Peyer's patch (tissue), 4 donors: ENCODE measurements at regions not wholly inside any gene's neighbourhood (a gene's known extent, or its start where the extent isn't known, plus 50 kb on each side); places are given as distances from the start of the nearest gene placed in this dataset.

Experiments used
- DNase-seq, 3 donors: peaks; one replicate each; pipeline ENCODE4 v3.0.0-alpha.2; 2017 to 2019
- H3K27ac ChIP-seq, 4 donors: fragments of 200-600 bp; sonication (generic); one replicate each; pipeline ENCODE4 v1.5.1; 2016 to 2019
- H3K27me3 ChIP-seq, 2 donors: fragments of 200-600 bp; sonication (generic); one replicate each; pipeline ENCODE4 v1.5.1; 2019
- H3K36me3 ChIP-seq, 3 donors: fragments of 200-600 bp; sonication (generic); one replicate each; pipeline ENCODE4 v1.5.1; 2016 to 2019
- H3K4me1 ChIP-seq, 4 donors: fragments of 200-600 bp; sonication (generic); one replicate each; pipeline ENCODE4 v1.5.1; 2016 to 2019
- H3K4me3 ChIP-seq, 4 donors: fragments of 200-600 bp; sonication (generic); 1 replicate in 3 of 4; 2 replicates in 1 of 4; pipeline ENCODE4 v1.5.1; 2016 to 2019; ENCODE audit warnings: mild to moderate bottlenecking in 1 of 4
- H3K9me3 ChIP-seq, 4 donors: fragments of 200-600 bp; sonication (generic); one replicate each; pipeline ENCODE4 v1.5.1; 2016 to 2019; ENCODE audit warnings: mild to moderate bottlenecking in 1 of 4
- CTCF ChIP-seq, 6 experiments: fragments of 450-650 bp in 4 of 6; fragments of 200-600 bp in 2 of 6; sonication (generic) in 1 of 6; IDR thresholded peaks; one replicate each; pipeline ENCODE4 v1.5.1; 2017 to 2019; ENCODE audit warnings: antibody characterized with exemption in 6 of 6, mild to moderate bottlenecking in 3 of 6, moderate library complexity in 1 of 6
- POLR2A ChIP-seq, 2 donors: fragments of 450-650 bp; IDR thresholded peaks; one replicate each; pipeline ENCODE4 v1.5.1; 2017; ENCODE audit warnings: antibody characterized with exemption in 2 of 2, mild to moderate bottlenecking in 2 of 2, moderate library complexity in 2 of 2

DNA sequence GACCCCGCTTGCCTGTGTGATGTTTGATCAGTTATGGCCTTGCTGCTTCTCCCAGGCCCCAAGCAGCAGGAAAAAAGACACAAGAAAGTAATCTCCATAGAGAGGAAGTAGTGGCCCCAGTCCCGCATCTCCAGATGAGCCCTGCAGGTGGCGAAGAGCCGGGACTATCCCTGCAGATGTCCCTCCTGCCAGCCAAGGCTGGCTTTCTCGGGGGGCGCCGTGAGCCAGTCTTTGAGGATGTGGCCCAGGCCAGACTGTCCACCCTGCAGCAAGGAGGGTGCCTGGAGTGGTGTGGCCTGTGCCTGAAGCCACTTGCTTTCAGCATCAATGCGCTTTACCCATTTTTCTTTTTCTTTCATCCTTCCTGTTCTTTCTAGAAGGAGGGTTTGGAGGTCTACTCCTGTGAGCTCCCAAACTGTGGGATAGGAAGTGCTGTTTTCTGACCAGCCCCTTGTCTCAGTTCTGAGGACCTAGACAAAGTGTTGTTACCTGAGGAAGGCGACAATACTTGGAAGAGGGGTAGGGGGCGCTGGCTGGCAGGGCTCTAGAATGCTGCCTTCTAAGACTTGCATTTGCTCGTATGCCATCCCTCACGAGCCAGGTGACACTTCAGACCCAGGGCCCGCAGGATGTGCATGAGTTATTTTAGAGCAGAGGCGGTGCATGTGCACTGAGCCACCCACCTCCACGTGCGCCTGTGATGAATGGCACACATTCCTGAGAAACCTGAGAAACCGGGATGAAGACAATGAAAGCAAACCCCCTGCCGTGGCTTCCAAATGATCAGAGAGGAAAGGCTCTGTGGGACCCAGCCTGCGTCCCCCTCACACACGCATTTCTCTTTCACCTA, 255.8 kb downstream of the FBXO15 start:
- H3K4me3 ChIP-seq, result no peak overlapping the region
- TF ChIP-seq POLR2A (IDR thresholded peaks at IDR 0.05) (no peak), CTCF (IDR thresholded peaks at IDR 0.05) (no peak)
- DNase-seq, result no peak
- H3K4me1 ChIP-seq, result no peaks in the 10 kb centered on the region
- no peaks in the 10 kb centered on the region for H3K27me3 ChIP-seq
- no peaks in the 10 kb centered on the region for H3K36me3 ChIP-seq
- H3K27ac ChIP-seq, result no peak overlapping the region
- H3K9me3 ChIP-seq, result no peaks in the 10 kb centered on the region

DNA sequence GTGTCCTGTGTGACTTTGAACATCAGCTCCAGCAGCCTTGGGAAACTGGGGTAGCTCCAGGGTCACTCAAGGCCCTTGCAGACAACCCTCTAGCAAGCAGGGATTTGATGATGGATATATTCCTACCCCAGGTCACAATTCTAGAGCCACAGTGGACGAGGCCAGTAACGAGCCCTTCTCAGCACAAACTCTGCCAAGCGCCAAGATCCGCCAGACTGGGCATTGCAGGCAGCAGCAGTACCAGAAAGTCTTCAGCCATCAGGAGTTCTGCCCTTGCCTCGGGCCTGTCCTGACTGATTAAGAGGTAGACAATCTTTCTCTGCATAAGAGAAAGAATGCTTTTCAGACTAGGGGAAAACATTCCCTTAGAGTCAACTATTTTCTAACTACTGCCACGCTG, 259.1 kb downstream of the FBXO15 start:
- H3K4me1 ChIP-seq, result no peaks in the 10 kb centered on the region
- no peak for DNase-seq
- H3K27ac ChIP-seq, result no peak overlapping the region
- no peaks in the 10 kb centered on the region for H3K27me3 ChIP-seq
- no peak for TF ChIP-seq CTCF (IDR thresholded peaks at IDR 0.05)
- no peak for TF ChIP-seq POLR2A (IDR thresholded peaks at IDR 0.05)
- H3K4me3 ChIP-seq, result no peak overlapping the region
- no peaks in the 10 kb centered on the region for H3K9me3 ChIP-seq
- no peaks in the 10 kb centered on the region for H3K36me3 ChIP-seq

DNA sequence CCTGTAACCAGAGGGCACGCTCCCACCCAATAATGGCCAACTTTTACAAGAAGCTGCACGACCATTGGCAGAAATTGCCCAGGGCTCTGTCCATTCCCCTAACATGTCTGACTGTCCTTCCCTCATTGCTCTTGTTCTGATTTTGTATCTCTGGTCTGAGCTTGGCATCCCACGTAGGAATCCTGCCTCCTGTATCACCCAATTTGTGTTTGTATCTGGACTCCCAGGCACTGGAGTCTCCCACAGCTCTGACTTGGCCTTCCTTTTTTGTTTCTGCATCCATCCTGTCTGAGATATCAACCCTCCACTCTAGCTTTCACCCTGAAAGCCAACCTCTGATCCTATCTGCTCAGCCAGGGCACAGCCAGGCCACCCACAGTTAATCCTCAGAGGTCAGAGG, 259.8 kb downstream of the FBXO15 start:
- TF ChIP-seq CTCF (IDR thresholded peaks at IDR 0.05), result no peak
- TF ChIP-seq POLR2A (IDR thresholded peaks at IDR 0.05), result no peak

DNA sequence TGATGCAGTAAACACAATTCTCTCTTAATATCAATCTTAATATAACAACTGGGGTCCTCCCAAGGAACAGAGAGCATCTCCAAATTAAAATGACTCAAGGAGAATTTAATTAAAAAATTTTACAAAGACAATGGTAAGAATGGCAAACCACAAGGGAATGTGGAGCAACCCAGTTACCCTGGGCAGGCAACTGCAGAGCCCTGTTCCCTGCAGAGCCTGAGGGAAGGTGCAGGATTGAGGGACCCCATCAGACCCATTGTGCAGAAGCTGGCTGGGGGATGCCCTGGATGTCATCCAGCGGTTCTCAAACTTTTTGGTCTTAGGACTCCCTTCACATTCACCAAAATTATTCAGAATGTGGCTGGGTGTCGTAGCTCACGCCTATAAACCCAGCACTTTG, 262.8 kb downstream of the FBXO15 start:
- Histone ChIP-seq H3K36me3 (no peaks in the 10 kb centered on the region), H3K27me3 (no peaks in the 10 kb centered on the region), H3K9me3 (no peaks in the 10 kb centered on the region), H3K4me1 (no peaks in the 10 kb centered on the region), H3K4me3 (no peak overlapping the region), H3K27ac (no peak overlapping the region)
- no peak for DNase-seq
- TF ChIP-seq POLR2A (IDR thresholded peaks at IDR 0.05) (no peak), CTCF (IDR thresholded peaks at IDR 0.05) (no peak)

More for the DNA sequence above, 259.8 kb downstream of the FBXO15 start:
- no peak for DNase-seq
- Histone ChIP-seq H3K4me1 (no peaks in the 10 kb centered on the region), H3K36me3 (no peaks in the 10 kb centered on the region), H3K27ac (no peak overlapping the region), H3K27me3 (no peaks in the 10 kb centered on the region), H3K4me3 (no peak overlapping the region), H3K9me3 (no peaks in the 10 kb centered on the region)

DNA sequence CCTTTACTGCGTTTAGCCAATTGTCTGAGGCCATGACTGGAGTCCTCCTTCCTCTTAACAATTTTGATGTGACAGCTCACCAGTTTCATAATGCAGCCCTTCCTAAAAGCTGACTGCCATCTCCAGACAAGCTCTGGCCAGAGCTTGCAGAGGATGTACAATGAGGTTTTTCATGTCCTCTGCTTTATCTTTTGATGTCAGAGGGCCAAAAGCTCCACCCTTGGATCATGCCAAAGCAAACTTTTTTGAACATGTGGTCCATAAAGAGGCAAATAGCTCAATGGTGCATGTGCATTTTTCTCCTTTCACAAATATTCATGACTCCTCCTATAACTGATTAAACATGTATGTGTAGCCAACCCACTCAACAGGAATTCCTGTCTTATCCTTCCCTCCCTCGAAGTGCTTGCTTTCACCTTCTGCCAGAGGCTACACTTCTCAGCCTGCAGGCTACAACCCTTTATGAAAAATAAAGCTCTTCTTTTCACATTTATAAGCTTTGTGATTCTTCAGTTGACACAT, 266.2 kb downstream of the FBXO15 start:
- Histone ChIP-seq H3K27ac (no peak overlapping the region), H3K9me3 (no peaks in the 10 kb centered on the region), H3K36me3 (no peaks in the 10 kb centered on the region), H3K4me1 (no peaks in the 10 kb centered on the region), H3K27me3 (no peaks in the 10 kb centered on the region), H3K4me3 (no peak overlapping the region)
- DNase-seq, result no peak
- no peak for TF ChIP-seq POLR2A (IDR thresholded peaks at IDR 0.05)
- no peak for TF ChIP-seq CTCF (IDR thresholded peaks at IDR 0.05)
